NCI-H526 (cell line): ENCODE measurements at regions not wholly inside any gene's neighbourhood (a gene's known extent, or its start where the extent isn't known, plus 50 kb on each side); places are given as distances from the start of the nearest gene placed in this dataset.

Experiments
- DNase-seq, 2 experiments: peaks; one replicate each; lab custom pipeline; 2025; lab: John Stamatoyannopoulos, UW

GRCh38 chr10:36634916-36635315, 490.5 kb upstream of the ANKRD30A start:
- no peak for DNase-seq

DNA sequence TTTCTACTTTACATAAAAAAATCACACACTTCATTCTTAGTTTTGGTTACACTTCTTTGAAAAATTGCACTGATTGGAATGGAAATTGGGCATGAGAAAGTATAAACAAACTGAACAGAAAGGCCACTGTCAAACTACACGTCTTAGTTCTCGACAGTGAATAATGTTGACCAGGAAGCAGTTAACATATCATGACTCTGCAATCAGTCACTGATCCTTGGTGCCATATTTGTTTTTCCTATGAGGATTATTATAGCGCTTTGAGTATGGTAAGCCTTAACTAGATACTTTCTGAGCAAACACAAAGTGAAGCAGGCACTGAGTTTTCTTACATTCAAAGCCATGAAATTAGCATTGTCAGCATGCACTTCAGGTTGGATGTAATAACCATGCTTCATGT, 495.1 kb upstream of the ANKRD30A start:
- DNase-seq = no peak

GRCh38 chr10:36629476-36629875, 495.9 kb upstream of the ANKRD30A start:
- DNase-seq = no peak

- no peak for DNase-seq
These were observed 500.8 kb upstream of the ANKRD30A start for GRCh38 chr10:36624551-36625100.

- DNase-seq = no peak
These were observed 504.1 kb upstream of the ANKRD30A start for GRCh38 chr10:36621346-36621745.

- DNase-seq = no peak
These were observed 513.0 kb upstream of the ANKRD30A start for GRCh38 chr10:36612436-36612835.

DNA sequence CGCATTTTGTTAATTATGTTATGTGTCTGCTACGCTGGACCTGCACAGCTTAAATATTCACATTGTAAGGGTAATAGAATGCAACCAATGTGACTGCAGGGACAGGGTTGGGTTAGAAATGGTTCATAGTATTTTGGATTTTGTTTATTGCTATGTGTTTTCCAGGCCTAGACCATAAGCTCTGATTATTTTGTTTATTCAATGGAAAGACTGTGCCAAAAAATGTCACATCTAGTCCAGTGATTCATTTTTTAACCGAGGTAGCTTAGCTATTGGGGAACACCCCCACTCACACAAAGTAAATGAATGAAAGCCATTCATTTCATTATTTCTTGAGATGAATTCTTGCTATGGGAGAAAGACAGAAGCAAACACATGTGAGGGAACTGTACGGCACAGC, 516.5 kb upstream of the ANKRD30A start:
- no peak for DNase-seq

DNA sequence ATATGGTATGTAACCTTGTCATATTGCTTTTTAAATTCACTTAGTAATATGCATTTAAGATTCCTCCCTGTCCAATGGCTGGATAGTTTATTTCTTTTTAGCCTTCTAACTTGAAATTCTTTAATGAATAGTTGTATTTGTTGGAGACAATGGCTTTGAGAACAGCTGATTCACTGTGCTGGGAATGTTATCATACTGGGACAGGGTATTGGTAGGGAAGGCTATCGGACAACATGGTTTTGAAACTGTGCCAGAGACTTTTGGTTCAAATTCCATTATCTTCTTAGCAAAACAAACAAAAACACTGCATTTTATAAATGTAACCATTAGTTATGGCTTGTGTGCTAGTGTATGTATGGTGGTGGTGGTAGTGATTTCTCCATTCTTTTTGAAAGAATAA, 517.1 kb upstream of the ANKRD30A start:
- DNase-seq = no peak

- DNase-seq = no peak
These were observed 519.1 kb upstream of the ANKRD30A start for GRCh38 chr10:36606234-36606839.

DNA sequence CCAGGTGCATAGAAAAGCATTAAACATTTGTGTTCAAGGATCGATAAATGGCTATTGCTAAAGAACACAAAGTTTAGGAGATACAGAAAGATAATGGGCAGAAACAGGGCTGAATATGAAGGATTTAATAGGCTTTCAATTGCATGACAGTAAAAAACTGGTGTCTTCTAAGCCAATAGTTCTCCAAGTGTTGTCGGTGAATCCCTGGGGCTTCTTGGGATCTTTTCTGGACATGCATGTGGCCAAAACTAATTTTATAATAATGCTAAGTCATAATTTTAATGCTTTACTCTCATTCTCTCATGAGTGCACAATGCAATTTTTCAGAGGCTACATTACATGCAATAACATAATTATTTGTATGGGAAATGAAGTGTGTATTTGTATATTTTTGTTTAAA, 521.1 kb upstream of the ANKRD30A start:
- no peak for DNase-seq

- DNase-seq = no peak
These were observed 521.7 kb upstream of the ANKRD30A start for GRCh38 chr10:36603688-36604087.

DNA sequence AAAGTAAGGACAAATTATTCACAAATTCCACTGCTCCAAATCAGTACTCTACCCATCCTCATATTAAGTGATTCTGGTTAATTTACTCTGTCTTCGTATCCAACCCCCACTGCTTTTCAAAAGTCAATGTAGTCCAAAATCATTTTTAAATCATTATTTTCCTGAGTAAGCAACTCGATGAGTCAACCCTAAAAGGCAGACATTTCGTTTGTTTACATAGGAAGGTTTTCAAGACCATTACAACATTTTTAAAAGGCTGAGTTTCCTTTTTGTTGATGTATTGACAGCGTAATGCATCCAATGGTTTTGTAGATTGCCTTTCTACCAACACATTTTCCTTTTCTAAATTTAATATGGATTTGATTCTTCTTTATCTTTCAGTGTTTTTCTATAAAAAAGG, 523.0 kb upstream of the ANKRD30A start:
- DNase-seq = no peak

DNA sequence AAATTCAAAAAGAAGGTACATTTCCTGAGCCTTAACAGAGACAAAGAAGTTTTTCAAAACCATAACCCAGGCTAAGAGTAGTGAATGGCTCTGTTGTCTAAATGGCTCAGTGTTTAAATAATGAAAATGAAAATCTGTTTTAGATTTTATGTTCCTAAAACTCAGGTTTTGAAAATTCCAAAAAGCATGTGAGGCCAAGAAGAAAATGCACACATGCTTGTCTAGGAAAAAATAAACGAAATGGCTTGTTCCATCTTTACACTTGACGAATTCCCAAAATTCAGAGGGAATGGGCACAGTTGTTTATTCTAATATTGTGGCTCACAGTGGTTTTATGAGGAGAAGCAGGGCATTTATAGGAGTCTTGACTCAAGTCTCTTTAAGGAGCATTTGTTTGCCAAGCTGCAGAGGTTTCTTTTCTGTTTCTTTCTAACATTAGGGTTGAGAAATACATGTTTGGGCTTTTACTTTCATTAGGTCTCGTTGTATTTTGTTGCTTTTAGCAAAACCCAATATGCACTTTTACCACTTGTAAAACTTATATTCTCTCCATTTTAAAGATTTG, 527.6 kb upstream of the ANKRD30A start:
- DNase-seq = no peak

DNA sequence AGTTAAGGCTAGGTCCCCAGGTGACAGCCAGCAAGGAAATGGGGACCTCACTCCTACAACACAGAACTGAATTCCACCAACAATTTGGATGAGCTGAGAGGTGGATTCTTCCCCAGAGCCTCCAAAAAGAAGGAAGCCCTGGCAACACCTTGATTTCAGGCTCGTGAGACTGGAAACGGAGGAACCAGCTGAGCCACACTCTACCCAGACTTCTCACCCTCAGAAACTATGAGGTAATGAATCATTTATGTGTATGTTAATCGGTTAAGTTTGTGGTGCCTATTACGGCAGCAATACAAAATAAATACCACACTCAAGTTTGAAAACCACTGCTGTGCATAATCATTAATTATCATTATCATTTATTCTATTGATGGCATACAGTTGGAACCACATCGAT, 532.4 kb upstream of the ANKRD30A start:
- DNase-seq = no peak

GRCh38 chr10:36591436-36591835, 534.0 kb upstream of the ANKRD30A start:
- DNase-seq = no peak

GRCh38 chr10:36583690-36584089, 541.7 kb upstream of the ANKRD30A start:
- DNase-seq = no peak

DNA sequence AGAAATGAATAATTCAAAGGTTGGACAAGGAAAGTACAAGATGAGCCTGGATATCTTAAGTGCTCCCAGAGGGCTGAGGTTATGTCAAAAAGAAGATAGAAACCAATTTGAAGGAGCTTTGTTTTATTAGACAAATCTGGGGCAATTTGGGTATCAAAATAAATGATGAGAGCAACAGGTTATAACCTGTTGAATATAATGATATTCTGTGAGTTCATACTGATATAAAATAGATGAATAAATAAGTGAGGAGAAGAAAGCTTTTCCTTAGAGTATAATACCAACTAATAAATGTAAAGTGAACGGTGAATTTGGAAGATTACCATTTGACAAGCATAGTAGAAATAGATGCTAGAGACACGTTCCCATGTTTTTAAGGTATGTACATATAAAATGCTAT, 544.2 kb upstream of the ANKRD30A start:
- DNase-seq = no peak

- no peak for DNase-seq
These were observed 547.1 kb upstream of the ANKRD30A start for GRCh38 chr10:36578306-36578705.

DNA sequence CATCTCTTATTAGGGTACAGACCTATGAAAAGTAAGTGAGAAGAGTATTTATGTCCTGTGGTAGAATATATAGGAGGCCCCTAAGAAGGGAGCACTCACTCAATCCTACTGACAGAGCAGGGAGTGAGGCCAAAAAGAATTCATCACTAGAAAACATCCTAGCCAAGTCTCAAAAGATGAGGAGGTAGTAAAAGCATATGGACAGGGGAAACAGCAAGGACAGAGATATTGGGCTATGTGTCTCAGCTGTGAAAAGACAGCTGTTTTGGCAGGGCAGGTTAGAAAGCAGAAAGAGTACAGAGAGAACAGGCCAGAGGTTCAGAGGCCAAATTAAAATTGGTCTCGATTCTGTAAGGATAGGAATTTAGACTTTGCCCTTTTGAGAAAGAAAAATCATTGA, 548.3 kb upstream of the ANKRD30A start:
- no peak for DNase-seq

GRCh38 chr10:36574207-36574606, 551.2 kb upstream of the ANKRD30A start:
- no peak for DNase-seq

DNA sequence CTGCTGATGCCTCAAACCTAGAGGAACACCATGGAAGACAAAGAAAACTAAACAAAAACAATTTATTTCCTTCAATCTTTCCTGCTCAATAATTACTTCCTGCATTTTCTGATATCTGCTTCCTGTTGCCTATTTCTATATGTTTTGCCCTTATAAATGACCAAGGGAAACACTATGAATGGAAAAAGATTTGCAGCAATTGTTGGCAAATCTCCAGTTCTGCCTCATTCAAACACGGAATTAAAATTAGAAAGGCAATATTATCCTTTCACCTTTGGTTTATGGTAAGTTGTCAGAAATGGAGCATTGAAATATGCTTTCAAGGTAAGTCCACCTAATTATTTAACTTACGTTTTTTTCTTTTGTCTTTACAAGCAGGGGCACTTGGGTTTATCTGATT, 552.2 kb upstream of the ANKRD30A start:
- DNase-seq = no peak

DNA sequence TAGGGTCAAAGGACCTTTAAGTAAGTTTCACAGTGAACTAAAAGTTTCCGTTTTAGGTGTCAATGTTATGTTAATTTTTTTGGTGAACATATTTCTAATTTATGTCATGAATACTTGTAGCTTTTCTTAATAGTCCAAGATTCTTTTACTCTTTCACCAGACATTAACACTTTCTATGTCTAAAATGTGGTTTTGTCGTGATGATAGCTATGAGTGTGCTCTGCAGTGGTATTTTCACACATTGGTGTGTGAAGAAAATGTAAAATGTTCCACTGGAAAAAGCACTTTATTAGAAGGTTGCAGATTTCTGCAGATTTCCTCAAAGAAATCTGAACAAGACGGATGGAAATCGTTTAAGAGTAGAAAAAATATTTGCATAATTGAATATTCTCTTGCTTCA, 561.0 kb upstream of the ANKRD30A start:
- DNase-seq = no peak

GRCh38 chr10:36559412-36560400, 565.7 kb upstream of the ANKRD30A start:
- no peak for DNase-seq
